ENCODE measurements at regions not wholly inside any gene's neighbourhood (a gene's known extent, or its start where the extent isn't known, plus 50 kb on each side); places are given as distances from the start of the nearest gene placed in this dataset.

- TF ChIP-seq CTCF (IDR thresholded peaks at IDR 0.05) (no peak), POLR2AphosphoS5 (IDR thresholded peaks at IDR 0.05) (no peak), EP300 (IDR thresholded peaks at IDR 0.05) (no peak), POLR2A (IDR thresholded peaks at IDR 0.05) (no peak)
Observed at GRCh38 chr1:221911714-221912113, 169.8 kb upstream of the DUSP10 start.

Measured in stomach (tissue), 4 donors.